DOHH2 (cell line): ENCODE measurements at regions not wholly inside any gene's neighbourhood (a gene's known extent, or its start where the extent isn't known, plus 50 kb on each side); places are given as distances from the start of the nearest gene placed in this dataset.

ENCODE experiments used
- CTCF ChIP-seq: fragments of 200-600 bp; sonication (generic); IDR thresholded peaks from one replicate; pipeline ENCODE4 v1.5.1; 2014; ENCODE audit warnings: antibody characterized with exemption, mild to moderate bottlenecking, low read depth, low read length; ENCODE audit not compliant: poor library complexity, severe bottlenecking
- EZH2phosphoT487 ChIP-seq: fragments of 200-600 bp; sonication (generic); IDR thresholded peaks from 2 replicates; pipeline ENCODE4 v1.6.1; 2017; ENCODE audit warnings: borderline replicate concordance, mild to moderate bottlenecking, antibody characterized with exemption, low read length, moderate library complexity, mixed read lengths

GRCh38 chr11:27183672-27184457 is 143.2 kb downstream of the BBOX1 start:
- peak; percentile 60 for TF ChIP-seq CTCF
- TF ChIP-seq EZH2phosphoT487, result no peak
